NCI-H187 (cell line): ENCODE measurements at regions not wholly inside any gene's neighbourhood (a gene's known extent, or its start where the extent isn't known, plus 50 kb on each side); places are given as distances from the start of the nearest gene placed in this dataset.

ENCODE experiments used
- DNase-seq, 2 experiments: peaks; one replicate each; lab custom pipeline; 2025; lab: John Stamatoyannopoulos, UW

- no peak for DNase-seq
These were observed 186.5 kb downstream of the KCNA5 start for GRCh38 chr12:5230156-5230555.

- DNase-seq = no peak
These were observed 187.2 kb downstream of the KCNA5 start for GRCh38 chr12:5230861-5231260.

- no peak for DNase-seq
These were observed 188.6 kb downstream of the KCNA5 start for GRCh38 chr12:5232291-5232690.

GRCh38 chr12:5232826-5233500, 189.3 kb downstream of the KCNA5 start:
- DNase-seq = no peak

- DNase-seq = no peak
These were observed 192.5 kb downstream of the KCNA5 start for GRCh38 chr12:5236022-5236640.

GRCh38 chr12:5242440-5242839, 189.5 kb upstream of the NTF3 start:
- no peak for DNase-seq

GRCh38 chr12:5243014-5243413, 188.9 kb upstream of the NTF3 start:
- no peak for DNase-seq

- DNase-seq = no peak
These were observed 187.4 kb upstream of the NTF3 start for GRCh38 chr12:5244513-5244972.

GRCh38 chr12:5246196-5246595, 185.7 kb upstream of the NTF3 start:
- no peak for DNase-seq

- DNase-seq = no peak
These were observed 184.8 kb upstream of the NTF3 start for GRCh38 chr12:5247144-5247543.

- no peak for DNase-seq
These were observed 183.7 kb upstream of the NTF3 start for GRCh38 chr12:5248230-5248629.

- DNase-seq = no peak
These were observed 182.8 kb upstream of the NTF3 start for GRCh38 chr12:5248999-5249526.

- no peak for DNase-seq
These were observed 180.8 kb upstream of the NTF3 start for GRCh38 chr12:5251092-5251491.

GRCh38 chr12:5251786-5252185, 180.1 kb upstream of the NTF3 start:
- no peak for DNase-seq

GRCh38 chr12:5254703-5255102, 177.2 kb upstream of the NTF3 start:
- no peak for DNase-seq

GRCh38 chr12:5257763-5258495, 174.0 kb upstream of the NTF3 start:
- peak in 1 of 2 experiments; percentile 51 for DNase-seq

- no peak for DNase-seq
These were observed 173.4 kb upstream of the NTF3 start for GRCh38 chr12:5258498-5258897.

- DNase-seq = no peak
These were observed 173.0 kb upstream of the NTF3 start for GRCh38 chr12:5258926-5259325.

GRCh38 chr12:5259523-5259922, 172.4 kb upstream of the NTF3 start:
- DNase-seq = no peak

GRCh38 chr12:5260086-5260485, 171.8 kb upstream of the NTF3 start:
- DNase-seq = no peak

GRCh38 chr12:5260591-5261086, 171.3 kb upstream of the NTF3 start:
- DNase-seq = no peak

- DNase-seq = no peak
These were observed 169.5 kb upstream of the NTF3 start for GRCh38 chr12:5262450-5262849.

- no peak for DNase-seq
These were observed 169.0 kb upstream of the NTF3 start for GRCh38 chr12:5262885-5263284.
